HepG2 (cell line): ENCODE measurements at regions not wholly inside any gene's neighbourhood (a gene's known extent, or its start where the extent isn't known, plus 50 kb on each side); places are given as distances from the start of the nearest gene placed in this dataset.

Experiments used
- AGO2 ChIP-seq: fragments of 200-400 bp; formaldehyde crosslinking; optimal IDR thresholded peaks from 2 replicates; pipeline ENCODE3; 2017; ENCODE audit warnings: mild to moderate bottlenecking, low read depth, low read length, moderate library complexity
- AHR ChIP-seq: IDR thresholded peaks from 2 replicates; pipeline ENCODE4 v1.6.1; 2018; ENCODE audit warnings: missing genetic modification reagents, missing compliant biosample characterization
- ASH2L ChIP-seq: fragments of 300-600, 200-600 bp; sonication (generic); IDR thresholded peaks from 2 replicates; pipeline ENCODE4 v1.7.0; 2017; ENCODE audit warnings: low read depth, mild to moderate bottlenecking, moderate library complexity, mixed read lengths, low read length; ENCODE audit not compliant: insufficient read length
- CREB1 ChIP-seq, 2 experiments: fragments of 450-650 bp in 1 of 2; IDR thresholded peaks; 2 replicates each; pipeline ENCODE4 v1.6.1; 2016 to 2017; ENCODE audit warnings: control low read depth in 1 of 2, mild to moderate bottlenecking in 1 of 2, missing compliant biosample characterization in 1 of 2, missing genetic modification characterization in 1 of 2
- ERF ChIP-seq: IDR thresholded peaks from 2 replicates; pipeline ENCODE4 v1.6.1; 2018; ENCODE audit warnings: missing biosample characterization, missing genetic modification reagents
- GZF1 ChIP-seq: sonication (generic); formaldehyde crosslinking; IDR thresholded peaks from 2 replicates; pipeline ENCODE4 v1.5.1; 2020; ENCODE audit warnings: mild to moderate bottlenecking, missing genetic modification reagents
- KDM2A ChIP-seq: sonication (generic); formaldehyde crosslinking; IDR thresholded peaks from 2 replicates; pipeline ENCODE4 v1.4.0; 2020; ENCODE audit warnings: low read depth, missing genetic modification reagents, borderline replicate concordance
- MED13 ChIP-seq: sonication (generic); formaldehyde crosslinking; IDR thresholded peaks from 2 replicates; pipeline ENCODE4 v1.5.0; 2020; ENCODE audit warnings: missing genetic modification reagents
- PRPF4 ChIP-seq: fragments of 200-400 bp; formaldehyde crosslinking; IDR thresholded peaks from 2 replicates; pipeline ENCODE4 v1.6.1; 2016; ENCODE audit warnings: low read length, low read depth; ENCODE audit not compliant: poor library complexity, severe bottlenecking
- SAP130 ChIP-seq: IDR thresholded peaks from 2 replicates; pipeline ENCODE4 v1.6.1; 2016; ENCODE audit warnings: low read depth
- SMYD3 ChIP-seq: sonication (generic); formaldehyde crosslinking; IDR thresholded peaks from 2 replicates; pipeline ENCODE4 v1.8.1; 2023; ENCODE audit warnings: mild to moderate bottlenecking, missing genetic modification reagents
- YEATS4 ChIP-seq: sonication (generic); formaldehyde crosslinking; IDR thresholded peaks from 2 replicates; pipeline ENCODE4 v1.4.0; 2020; ENCODE audit warnings: missing genetic modification reagents, borderline replicate concordance
- ZFP62 ChIP-seq: sonication (generic); formaldehyde crosslinking; IDR thresholded peaks from 2 replicates; pipeline ENCODE4 v1.4.0; 2020; ENCODE audit warnings: missing genetic modification reagents
- ZNF503 ChIP-seq: sonication (generic); formaldehyde crosslinking; IDR thresholded peaks from 2 replicates; pipeline ENCODE4 v1.4.0; 2020; ENCODE audit warnings: missing genetic modification reagents
- ZNF530 ChIP-seq: sonication (generic); formaldehyde crosslinking; IDR thresholded peaks from 2 replicates; pipeline ENCODE4 v1.5.0; 2020; ENCODE audit warnings: low read depth, mild to moderate bottlenecking, missing genetic modification reagents
- ZNF556 ChIP-seq: sonication (generic); formaldehyde crosslinking; IDR thresholded peaks from 2 replicates; pipeline ENCODE4 v1.4.0; 2020; ENCODE audit warnings: mild to moderate bottlenecking, missing genetic modification reagents, borderline replicate concordance
- ZNF605 ChIP-seq: sonication (generic); formaldehyde crosslinking; IDR thresholded peaks from 2 replicates; pipeline ENCODE4 v1.8.0; 2022; ENCODE audit warnings: mild to moderate bottlenecking, missing genetic modification reagents
- ZSCAN21 ChIP-seq: sonication (generic); formaldehyde crosslinking; IDR thresholded peaks from 2 replicates; pipeline ENCODE4 v1.8.0; 2022; ENCODE audit warnings: mild to moderate bottlenecking, missing genetic modification reagents, moderate library complexity, borderline replicate concordance
- TF ChIP-seq, protein P1 (sequence below): IDR thresholded peaks from 2 replicates; pipeline ENCODE4 v1.6.1; 2016; ENCODE audit warnings: missing genetic modification reagents, missing compliant biosample characterization
- TF ChIP-seq, protein P2 (sequence below): IDR thresholded peaks from 2 replicates; pipeline ENCODE4 v1.6.1; 2016; ENCODE audit warnings: low read depth, borderline replicate concordance
- TF ChIP-seq, protein P3 (sequence below): sonication (generic); formaldehyde crosslinking; IDR thresholded peaks from 2 replicates; pipeline ENCODE4 v1.4.0; 2020; ENCODE audit warnings: mild to moderate bottlenecking, missing genetic modification reagents

GRCh38 chr16:31713071-31713944 is 160.3 kb upstream of the ZNF267 start (continued):
- TF ChIP-seq ZNF556 = peak; percentile 97; the same call in 1 of the 2 replicates
- peak; percentile 100 for TF ChIP-seq AGO2
- TF ChIP-seq SAP130 (CRISPR knock-in tag) = peak; percentile 87
- peak; percentile 85 for TF ChIP-seq ZNF503 (CRISPR knock-in tag)
- peak; percentile 93 for TF ChIP-seq SMYD3 (CRISPR knock-in tag)
- TF ChIP-seq ERF (CRISPR knock-in tag) = peak; percentile 88; the same call in 1 of the 2 replicates
- TF ChIP-seq PRPF4 = no peak
- 0 out of 2 replicates have a peak, but pooled peaks have one; percentile 36 for TF ChIP-seq ZFP62 (CRISPR knock-in tag)
- peak; percentile 66; the same call in 1 of the 2 replicates for TF ChIP-seq GZF1 (CRISPR knock-in tag)
- peak; percentile 87; the same call in 1 of the 2 replicates for TF ChIP-seq AHR (CRISPR knock-in tag)
- peak; percentile 92 for TF ChIP-seq YEATS4 (CRISPR knock-in tag)
- peak; percentile 86 for TF ChIP-seq MED13
- TF ChIP-seq, protein P1, sequence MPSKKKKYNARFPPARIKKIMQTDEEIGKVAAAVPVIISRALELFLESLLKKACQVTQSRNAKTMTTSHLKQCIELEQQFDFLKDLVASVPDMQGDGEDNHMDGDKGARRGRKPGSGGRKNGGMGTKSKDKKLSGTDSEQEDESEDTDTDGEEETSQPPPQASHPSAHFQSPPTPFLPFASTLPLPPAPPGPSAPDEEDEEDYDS (CRISPR knock-in tag) = peak; percentile 91; the same call in 1 of the 2 replicates
- peak; percentile 86 for TF ChIP-seq ASH2L
- TF ChIP-seq ZNF530 = no peak
- TF ChIP-seq, protein P2, sequence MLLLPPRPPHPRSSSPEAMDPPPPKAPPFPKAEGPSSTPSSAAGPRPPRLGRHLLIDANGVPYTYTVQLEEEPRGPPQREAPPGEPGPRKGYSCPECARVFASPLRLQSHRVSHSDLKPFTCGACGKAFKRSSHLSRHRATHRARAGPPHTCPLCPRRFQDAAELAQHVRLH = peak; percentile 95; the same call in 1 of the 2 replicates
- peak; percentile 93 for TF ChIP-seq ZSCAN21
- TF ChIP-seq CREB1 (IDR thresholded peaks at IDR 0.05) = no peak
- peak; percentile 74 for TF ChIP-seq CREB1 (CRISPR knock-in tag; IDR thresholded peaks at IDR 0.05)
- peak; percentile 92 for TF ChIP-seq ZNF605
- TF ChIP-seq KDM2A (CRISPR knock-in tag) = peak; percentile 100
- TF ChIP-seq, protein P3, sequence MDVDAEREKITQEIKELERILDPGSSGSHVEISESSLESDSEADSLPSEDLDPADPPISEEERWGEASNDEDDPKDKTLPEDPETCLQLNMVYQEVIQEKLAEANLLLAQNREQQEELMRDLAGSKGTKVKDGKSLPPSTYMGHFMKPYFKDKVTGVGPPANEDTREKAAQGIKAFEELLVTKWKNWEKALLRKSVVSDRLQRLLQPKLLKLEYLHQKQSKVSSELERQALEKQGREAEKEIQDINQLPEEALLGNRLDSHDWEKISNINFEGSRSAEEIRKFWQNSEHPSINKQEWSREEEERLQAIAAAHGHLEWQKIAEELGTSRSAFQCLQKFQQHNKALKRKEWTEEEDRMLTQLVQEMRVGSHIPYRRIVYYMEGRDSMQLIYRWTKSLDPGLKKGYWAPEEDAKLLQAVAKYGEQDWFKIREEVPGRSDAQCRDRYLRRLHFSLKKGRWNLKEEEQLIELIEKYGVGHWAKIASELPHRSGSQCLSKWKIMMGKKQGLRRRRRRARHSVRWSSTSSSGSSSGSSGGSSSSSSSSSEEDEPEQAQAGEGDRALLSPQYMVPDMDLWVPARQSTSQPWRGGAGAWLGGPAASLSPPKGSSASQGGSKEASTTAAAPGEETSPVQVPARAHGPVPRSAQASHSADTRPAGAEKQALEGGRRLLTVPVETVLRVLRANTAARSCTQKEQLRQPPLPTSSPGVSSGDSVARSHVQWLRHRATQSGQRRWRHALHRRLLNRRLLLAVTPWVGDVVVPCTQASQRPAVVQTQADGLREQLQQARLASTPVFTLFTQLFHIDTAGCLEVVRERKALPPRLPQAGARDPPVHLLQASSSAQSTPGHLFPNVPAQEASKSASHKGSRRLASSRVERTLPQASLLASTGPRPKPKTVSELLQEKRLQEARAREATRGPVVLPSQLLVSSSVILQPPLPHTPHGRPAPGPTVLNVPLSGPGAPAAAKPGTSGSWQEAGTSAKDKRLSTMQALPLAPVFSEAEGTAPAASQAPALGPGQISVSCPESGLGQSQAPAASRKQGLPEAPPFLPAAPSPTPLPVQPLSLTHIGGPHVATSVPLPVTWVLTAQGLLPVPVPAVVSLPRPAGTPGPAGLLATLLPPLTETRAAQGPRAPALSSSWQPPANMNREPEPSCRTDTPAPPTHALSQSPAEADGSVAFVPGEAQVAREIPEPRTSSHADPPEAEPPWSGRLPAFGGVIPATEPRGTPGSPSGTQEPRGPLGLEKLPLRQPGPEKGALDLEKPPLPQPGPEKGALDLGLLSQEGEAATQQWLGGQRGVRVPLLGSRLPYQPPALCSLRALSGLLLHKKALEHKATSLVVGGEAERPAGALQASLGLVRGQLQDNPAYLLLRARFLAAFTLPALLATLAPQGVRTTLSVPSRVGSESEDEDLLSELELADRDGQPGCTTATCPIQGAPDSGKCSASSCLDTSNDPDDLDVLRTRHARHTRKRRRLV = peak; percentile 96
